BLaER1 treated with 17β-estradiol and CSF1 and Interleukin-3, amounts not matched to agents 10 nM and 100 nM (cell line): ENCODE measurements at regions not wholly inside any gene's neighbourhood (a gene's known extent, or its start where the extent isn't known, plus 50 kb on each side); places are given as distances from the start of the nearest gene placed in this dataset.

Source experiments
- H3K27ac ChIP-seq, 11 experiments: shearing (Covaris generic); formaldehyde crosslinking; 2 replicates each; pipeline ENCODE4 v1.8.1; 2022
- H3K27me3 ChIP-seq, 11 experiments: shearing (Covaris generic); formaldehyde crosslinking; 2 replicates each; pipeline ENCODE4 v1.8.1; 2022
- H3K36me3 ChIP-seq, 11 experiments: shearing (Covaris generic); formaldehyde crosslinking; 2 replicates each; pipeline ENCODE4 v1.8.1; 2022
- H3K4me1 ChIP-seq, 10 experiments: shearing (Covaris generic); formaldehyde crosslinking; 2 replicates each; pipeline ENCODE4 v1.8.1; 2022
- H3K4me2 ChIP-seq, 11 experiments: shearing (Covaris generic); formaldehyde crosslinking; 2 replicates each; pipeline ENCODE4 v1.8.1; 2022
- H3K4me3 ChIP-seq, 10 experiments: shearing (Covaris generic); formaldehyde crosslinking; 2 replicates each; pipeline ENCODE4 v1.8.1; 2022
- H3K9ac ChIP-seq, 11 experiments: shearing (Covaris generic); formaldehyde crosslinking; 2 replicates each; pipeline ENCODE4 v1.8.1; 2022
- H3K9me3 ChIP-seq, 11 experiments: shearing (Covaris generic); formaldehyde crosslinking; replicated peaks in 1 of 11; 2 replicates each; pipeline ENCODE4 v1.8.1; 2022
- H4K20me1 ChIP-seq, 11 experiments: shearing (Covaris generic); formaldehyde crosslinking; 2 replicates each; pipeline ENCODE4 v1.8.1; 2022
- Cebpa-rat ChIP-seq, 11 experiments: shearing (Covaris generic); IDR thresholded peaks; 2 replicates each; pipeline ENCODE4 v1.8.1; 2022

DNA sequence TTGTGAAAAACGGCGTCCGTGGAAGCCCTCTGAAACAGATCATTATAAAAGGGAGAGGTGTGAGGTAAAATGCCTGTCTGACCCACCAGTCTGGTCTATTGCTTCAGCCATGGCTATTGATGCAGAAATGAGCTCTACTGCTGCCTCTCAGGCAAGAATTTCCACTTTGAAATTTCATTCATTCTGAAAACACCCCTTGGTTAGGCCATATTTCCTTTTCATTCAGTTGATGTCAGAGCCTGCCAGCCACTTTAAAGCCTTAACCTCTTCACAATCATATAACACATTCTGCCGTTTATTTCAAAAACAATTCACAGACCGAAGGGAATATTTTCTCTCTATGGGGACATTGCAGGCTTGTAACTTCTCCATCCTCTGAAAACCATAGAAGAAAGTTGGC lies 71.9 kb downstream of the FOXB1 start:
- H3K9me3 ChIP-seq: peaks cover 0 to 9% (median 7%) of the 10 kb centered on the region in 11 experiments; a peak in 9 of 22 replicates
- no peaks in the 10 kb centered on the region for H3K36me3 ChIP-seq
- no peak for TF ChIP-seq Cebpa-rat (IDR thresholded peaks at IDR 0.05)
- H3K4me3 ChIP-seq: no peak overlapping the region
- no peaks in the 10 kb centered on the region for H4K20me1 ChIP-seq
- H3K4me2 ChIP-seq: no peak overlapping the region
- no peaks in the 10 kb centered on the region for H3K27me3 ChIP-seq
- H3K4me1 ChIP-seq: no peaks in the 10 kb centered on the region
- no peak overlapping the region for H3K27ac ChIP-seq
- H3K9ac ChIP-seq: no peak overlapping the region

DNA sequence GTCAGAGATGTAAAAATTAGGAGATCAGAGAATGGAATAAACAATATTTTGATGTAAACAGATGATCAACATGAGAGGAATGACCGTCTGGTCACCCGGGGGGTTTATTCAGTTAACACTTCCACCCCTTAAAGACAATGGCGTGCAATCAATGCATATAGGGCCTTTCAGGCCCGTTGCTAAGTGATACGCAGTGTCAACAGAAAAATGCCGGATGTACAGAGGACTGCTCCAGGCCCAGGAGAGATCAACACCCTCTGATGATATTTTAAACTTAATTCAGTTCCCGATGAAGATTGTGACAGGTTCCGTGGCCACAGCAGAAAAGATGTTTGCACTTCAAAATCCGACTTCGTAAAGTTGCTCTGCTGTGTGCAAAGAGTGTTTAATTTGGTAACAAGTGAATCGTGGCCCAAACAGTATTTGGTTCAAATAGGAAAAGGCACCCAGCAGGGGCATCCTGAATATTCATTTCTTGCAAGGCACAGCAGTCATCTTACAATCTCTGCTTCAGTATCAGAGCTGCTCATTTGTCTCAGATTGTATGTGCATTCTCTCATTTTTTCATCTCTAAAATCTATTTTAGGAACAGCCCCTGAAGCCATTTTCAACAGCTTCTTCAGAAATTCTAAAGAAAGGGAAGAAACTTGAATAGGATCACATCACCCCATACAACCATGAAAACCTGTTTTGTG lies 72.6 kb downstream of the FOXB1 start:
- Histone ChIP-seq H3K4me1 (no peaks in the 10 kb centered on the region), H3K9me3 (peaks cover 0 to 9% (median 7%) of the 10 kb centered on the region in 11 experiments; a peak in 9 of 22 replicates), H3K27me3 (no peaks in the 10 kb centered on the region), H4K20me1 (no peaks in the 10 kb centered on the region), H3K9ac (no peak overlapping the region), H3K27ac (no peak overlapping the region), H3K36me3 (no peaks in the 10 kb centered on the region), H3K4me2 (no peak overlapping the region), H3K4me3 (no peak overlapping the region)
- no peak for TF ChIP-seq Cebpa-rat (IDR thresholded peaks at IDR 0.05)

DNA sequence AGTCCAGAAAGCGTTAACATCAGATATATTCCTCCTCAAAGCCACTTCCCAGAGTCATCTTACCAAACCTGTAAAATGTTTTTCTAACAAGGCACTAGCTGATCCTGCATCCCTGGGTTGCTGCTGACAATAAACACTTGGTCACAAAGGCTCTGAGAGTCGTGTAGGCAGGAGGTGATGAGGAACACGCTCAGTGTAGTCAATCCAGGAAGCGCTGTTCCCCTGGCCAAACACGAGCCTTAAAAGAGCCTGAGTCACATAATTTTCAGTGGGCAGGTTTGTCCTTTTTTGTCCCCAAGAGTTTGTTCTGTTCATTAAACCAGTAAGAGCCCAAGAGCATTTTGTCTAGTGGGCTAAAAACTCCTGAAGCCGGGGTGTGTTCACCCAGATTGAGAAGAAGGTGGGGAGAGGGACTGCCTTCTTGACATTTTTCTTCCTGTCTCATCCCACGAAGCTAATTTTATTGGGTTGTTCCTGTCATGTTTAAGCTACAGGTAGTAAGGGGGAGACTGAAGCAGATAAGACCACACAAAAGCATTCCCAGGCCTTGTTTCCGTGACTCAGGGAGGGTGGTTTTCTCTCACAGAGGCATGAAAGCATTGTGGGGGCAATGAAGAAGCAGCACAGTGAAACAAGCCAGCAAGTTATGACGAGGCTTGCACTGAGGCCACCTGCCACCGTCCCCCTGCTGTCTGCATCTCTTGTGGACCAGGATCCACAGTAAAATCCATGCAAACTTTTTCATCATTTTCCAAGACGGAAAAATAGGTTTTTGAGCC lies 73.7 kb downstream of the FOXB1 start:
- Histone ChIP-seq H3K36me3 (no peaks in the 10 kb centered on the region), H3K4me1 (no peaks in the 10 kb centered on the region), H3K9ac (no peak overlapping the region), H3K9me3 (peaks cover 0 to 9% (median 7%) of the 10 kb centered on the region in 11 experiments; a peak in 9 of 22 replicates), H3K27ac (no peak overlapping the region), H3K4me3 (no peak overlapping the region), H4K20me1 (no peaks in the 10 kb centered on the region), H3K4me2 (no peak overlapping the region), H3K27me3 (no peaks in the 10 kb centered on the region)
- TF ChIP-seq Cebpa-rat (IDR thresholded peaks at IDR 0.05): no peak

DNA sequence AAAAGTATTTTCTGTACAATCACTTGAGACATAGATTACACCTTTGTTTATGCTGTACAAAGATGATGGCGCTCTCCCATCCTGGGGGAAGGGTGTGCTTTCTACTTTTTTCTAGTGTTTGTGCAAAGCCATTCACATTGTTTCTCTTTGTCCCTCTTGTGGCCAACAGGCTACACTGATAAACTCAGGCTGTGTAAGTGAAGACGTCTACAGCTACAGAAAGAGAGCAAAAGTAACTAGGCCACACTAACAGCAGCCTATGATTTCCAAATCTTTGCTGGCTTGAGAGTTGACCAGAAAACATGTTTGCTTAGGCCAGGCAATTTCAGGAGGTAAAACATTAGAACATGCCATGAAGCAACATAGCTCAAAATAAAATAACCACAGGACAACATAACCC lies 75.1 kb downstream of the FOXB1 start:
- H4K20me1 ChIP-seq: no peaks in the 10 kb centered on the region
- TF ChIP-seq Cebpa-rat (IDR thresholded peaks at IDR 0.05): no peak
- H3K27me3 ChIP-seq: no peaks in the 10 kb centered on the region
- H3K27ac ChIP-seq: no peak overlapping the region
- H3K36me3 ChIP-seq: no peaks in the 10 kb centered on the region
- no peak overlapping the region for H3K4me3 ChIP-seq
- no peak overlapping the region for H3K9ac ChIP-seq
- H3K4me2 ChIP-seq: no peak overlapping the region
- no peaks in the 10 kb centered on the region for H3K4me1 ChIP-seq
- no peaks in the 10 kb centered on the region for H3K9me3 ChIP-seq

DNA sequence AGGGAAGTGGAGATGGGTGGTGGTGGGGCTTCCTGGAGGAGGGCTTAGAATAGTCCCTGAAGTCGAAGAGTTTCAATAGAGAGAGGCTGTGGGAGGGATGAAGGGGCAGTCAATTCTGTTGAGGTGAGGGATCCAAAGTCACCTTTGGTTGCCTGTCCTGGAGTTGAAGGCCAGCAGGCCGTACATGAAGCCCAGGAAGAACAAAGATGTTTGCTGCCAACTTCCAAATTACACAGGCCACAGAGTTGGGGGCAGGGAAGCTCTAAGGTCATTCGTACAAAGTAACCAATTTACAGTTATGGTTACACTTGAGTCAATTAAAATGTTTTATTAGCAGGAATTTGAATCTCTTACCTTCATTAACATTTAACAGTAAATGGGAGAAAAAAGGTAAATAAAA lies 77.9 kb downstream of the FOXB1 start:
- Histone ChIP-seq H3K4me2 (no peak overlapping the region), H3K4me3 (no peak overlapping the region), H3K27ac (no peak overlapping the region), H3K4me1 (no peaks in the 10 kb centered on the region), H4K20me1 (no peaks in the 10 kb centered on the region), H3K9me3 (no peaks in the 10 kb centered on the region), H3K27me3 (no peaks in the 10 kb centered on the region), H3K36me3 (no peaks in the 10 kb centered on the region), H3K9ac (no peak overlapping the region)
- no peak for TF ChIP-seq Cebpa-rat (IDR thresholded peaks at IDR 0.05)

DNA sequence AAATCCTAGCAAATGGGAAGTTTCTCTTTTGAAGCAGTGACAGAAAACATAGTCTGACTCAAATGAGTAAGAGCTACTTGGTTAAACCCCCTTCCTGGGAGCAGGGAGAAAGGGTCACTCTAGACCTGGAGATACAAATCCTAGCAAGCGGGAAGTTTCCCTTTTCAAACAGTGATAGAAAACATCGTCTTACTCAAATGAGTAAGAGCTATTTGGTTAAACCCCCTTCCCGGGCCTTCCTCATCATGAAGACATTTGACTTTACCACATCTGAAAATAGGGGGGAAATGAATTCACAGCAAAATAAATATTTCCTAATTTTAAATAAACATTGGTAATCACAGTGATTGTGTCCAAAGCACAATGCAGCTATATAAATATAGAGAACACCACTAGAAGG lies 79.2 kb downstream of the FOXB1 start:
- no peak overlapping the region for H3K9ac ChIP-seq
- H4K20me1 ChIP-seq: no peaks in the 10 kb centered on the region
- no peak overlapping the region for H3K27ac ChIP-seq
- no peak for TF ChIP-seq Cebpa-rat (IDR thresholded peaks at IDR 0.05)
- no peaks in the 10 kb centered on the region for H3K36me3 ChIP-seq
- no peaks in the 10 kb centered on the region for H3K9me3 ChIP-seq
- H3K4me3 ChIP-seq: no peak overlapping the region
- no peaks in the 10 kb centered on the region for H3K4me1 ChIP-seq
- no peak overlapping the region for H3K4me2 ChIP-seq
- no peaks in the 10 kb centered on the region for H3K27me3 ChIP-seq

DNA sequence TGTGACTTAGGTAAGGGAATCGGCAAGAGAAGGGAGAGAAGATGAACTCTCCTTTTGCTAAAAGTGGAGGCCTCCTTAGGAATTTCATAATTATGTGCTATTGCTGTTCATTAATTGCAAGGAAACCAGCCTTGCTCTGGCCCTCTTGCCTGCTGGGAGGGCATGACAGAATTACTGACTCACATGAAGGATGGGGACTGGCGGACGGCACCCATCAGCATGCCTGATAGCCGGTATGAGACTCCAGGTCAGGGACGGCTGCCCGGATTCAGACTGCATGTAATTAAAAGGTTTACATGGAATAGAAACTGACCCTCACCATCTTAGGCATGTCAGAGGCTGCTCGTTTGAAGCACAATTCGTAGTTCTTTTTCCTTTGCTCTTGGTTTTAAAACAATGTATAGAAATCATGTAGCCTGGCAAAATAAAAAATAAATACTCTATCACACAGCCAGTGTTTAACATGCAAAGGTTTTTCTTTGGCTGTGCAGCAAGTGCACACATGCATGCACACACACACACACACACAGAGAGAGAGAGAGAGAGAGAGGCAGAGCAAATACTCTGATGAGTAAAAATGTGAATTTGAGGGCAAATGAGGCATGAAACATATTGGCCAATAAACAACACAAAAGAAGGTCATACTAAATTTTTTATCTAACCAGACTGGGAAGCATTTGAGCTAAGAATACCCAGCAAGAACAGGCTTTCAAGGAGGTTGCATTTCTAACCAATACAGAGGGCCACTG lies 82.7 kb downstream of the FOXB1 start:
- Histone ChIP-seq H3K4me1 (no peaks in the 10 kb centered on the region), H3K9me3 (no peaks in the 10 kb centered on the region), H3K27ac (no peak overlapping the region), H4K20me1 (no peaks in the 10 kb centered on the region), H3K9ac (no peak overlapping the region), H3K27me3 (no peaks in the 10 kb centered on the region), H3K4me3 (no peak overlapping the region), H3K36me3 (no peaks in the 10 kb centered on the region), H3K4me2 (no peak overlapping the region)
- no peak for TF ChIP-seq Cebpa-rat (IDR thresholded peaks at IDR 0.05)

DNA sequence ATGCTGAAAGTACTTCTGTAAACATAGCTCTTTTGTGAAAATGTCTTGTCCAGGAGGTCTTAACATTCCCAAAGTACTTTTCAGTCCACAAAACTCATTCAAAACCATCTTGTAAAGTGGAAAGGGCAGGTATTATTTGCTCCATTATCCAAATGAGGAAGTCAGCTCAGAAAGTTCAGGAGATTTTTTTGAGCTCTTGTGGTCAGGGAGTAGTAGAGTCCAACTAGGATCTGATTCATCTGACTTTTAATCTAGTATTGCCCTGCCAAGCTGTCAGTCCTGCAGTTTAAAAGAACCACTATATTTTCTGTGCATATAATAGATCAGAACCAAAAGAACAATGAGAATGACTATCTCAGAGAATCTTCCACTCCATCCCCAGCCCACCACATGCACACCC lies 83.5 kb downstream of the FOXB1 start:
- Histone ChIP-seq H3K4me2 (no peak overlapping the region), H3K4me3 (no peak overlapping the region), H3K9me3 (no peaks in the 10 kb centered on the region), H3K9ac (no peak overlapping the region), H4K20me1 (no peaks in the 10 kb centered on the region), H3K4me1 (no peaks in the 10 kb centered on the region), H3K27ac (no peak overlapping the region), H3K36me3 (no peaks in the 10 kb centered on the region), H3K27me3 (no peaks in the 10 kb centered on the region)
- TF ChIP-seq Cebpa-rat (IDR thresholded peaks at IDR 0.05): no peak

DNA sequence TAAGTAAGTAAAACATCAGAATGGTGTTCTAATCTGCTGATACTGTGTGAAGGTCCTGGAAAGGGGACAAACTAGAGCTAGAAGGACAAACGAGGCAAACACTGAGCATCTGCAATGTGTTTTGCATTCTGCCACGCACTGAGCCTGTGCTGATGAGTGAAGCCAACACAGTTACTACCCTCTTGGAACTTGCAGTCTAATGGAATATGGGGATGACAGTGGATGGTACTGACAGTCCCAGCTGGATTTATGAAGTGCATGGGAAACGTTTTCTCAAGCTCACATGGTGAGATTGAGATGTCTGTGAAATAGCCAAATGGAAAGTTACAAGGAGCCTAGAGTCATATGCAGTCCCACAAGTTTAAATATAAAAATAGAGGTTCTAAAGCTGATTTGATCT lies 86.6 kb downstream of the FOXB1 start:
- TF ChIP-seq Cebpa-rat (IDR thresholded peaks at IDR 0.05): no peak
- Histone ChIP-seq H3K9ac (no peak overlapping the region), H3K36me3 (no peaks in the 10 kb centered on the region), H4K20me1 (no peaks in the 10 kb centered on the region), H3K4me2 (no peak overlapping the region), H3K27ac (no peak overlapping the region), H3K4me1 (no peaks in the 10 kb centered on the region), H3K27me3 (no peaks in the 10 kb centered on the region), H3K4me3 (no peak overlapping the region), H3K9me3 (no peaks in the 10 kb centered on the region)
